ENCODE measurements at regions not wholly inside any gene's neighbourhood (a gene's known extent, or its start where the extent isn't known, plus 50 kb on each side); places are given as distances from the start of the nearest gene placed in this dataset.

- Histone ChIP-seq H3K4me3 (ENCODE audit: low read depth, low read length) (no peak overlapping the region), H3K9me3 (ENCODE audit: severe bottlenecking) (no peaks in the 10 kb centered on the region), H3K27me3 (ENCODE audit: insufficient read depth, low read depth, severe bottlenecking) (no peaks in the 10 kb centered on the region), H3K27ac (no peak overlapping the region), H3K36me3 (peaks cover 22% of the 10 kb centered on the region)
- TF ChIP-seq CTCF (IDR thresholded peaks at IDR 0.05; ENCODE audit: low read depth, low read length): no peak
- DNase-seq: no peak
Measured at GRCh38 chr3:11698326-11699082, 54.8 kb upstream of the VGLL4 start.

- no peak for TF ChIP-seq CTCF (IDR thresholded peaks at IDR 0.05; ENCODE audit: low read depth, low read length)
- H3K36me3 ChIP-seq: peaks cover 22% of the 10 kb centered on the region
- no peak overlapping the region for H3K27ac ChIP-seq
- no peak for DNase-seq
- H3K9me3 ChIP-seq (ENCODE audit: severe bottlenecking): no peaks in the 10 kb centered on the region
- H3K4me3 ChIP-seq (ENCODE audit: low read depth, low read length): no peak overlapping the region
- no peaks in the 10 kb centered on the region for H3K27me3 ChIP-seq (ENCODE audit: insufficient read depth, low read depth, severe bottlenecking)
Measured at GRCh38 chr3:11697701-11698100, 54.0 kb upstream of the VGLL4 start.

- TF ChIP-seq CTCF (IDR thresholded peaks at IDR 0.05; ENCODE audit: low read depth, low read length): no peak
- Histone ChIP-seq H3K36me3 (peaks cover 16% of the 10 kb centered on the region), H3K9me3 (ENCODE audit: severe bottlenecking) (no peaks in the 10 kb centered on the region), H3K27me3 (ENCODE audit: insufficient read depth, low read depth, severe bottlenecking) (no peaks in the 10 kb centered on the region), H3K27ac (no peak overlapping the region), H3K4me3 (ENCODE audit: low read depth, low read length) (no peak overlapping the region)
- DNase-seq: no peak
Measured at GRCh38 chr3:11696054-11696453, 52.3 kb upstream of the VGLL4 start.
